ENCODE measurements at regions not wholly inside any gene's neighbourhood (a gene's known extent, or its start where the extent isn't known, plus 50 kb on each side); places are given as distances from the start of the nearest gene placed in this dataset.

- ATAC-seq (no peak), DNase-seq (ENCODE audit: low spot score) (no peak)
Measured at GRCh38 chr10:10658172-10658785, 359.4 kb upstream of the CELF2 start.

GRCh38 chr10:10660054-10660453 lies 357.6 kb upstream of the CELF2 start:
- no peak for DNase-seq (ENCODE audit: low spot score)
- no peak for ATAC-seq

- DNase-seq (ENCODE audit: low spot score) (no peak), ATAC-seq (no peak)
Measured at GRCh38 chr10:10661176-10661575, 356.5 kb upstream of the CELF2 start.

GRCh38 chr10:10662716-10663408 lies 354.8 kb upstream of the CELF2 start:
- ATAC-seq (no peak), DNase-seq (ENCODE audit: low spot score) (no peak)

GRCh38 chr10:10663622-10664021 lies 354.1 kb upstream of the CELF2 start:
- ATAC-seq (no peak), DNase-seq (ENCODE audit: low spot score) (no peak)

- DNase-seq (ENCODE audit: low spot score), result no peak
- no peak for ATAC-seq
Measured at GRCh38 chr10:10665750-10666149, 351.9 kb upstream of the CELF2 start.

GRCh38 chr10:10667466-10667865 lies 350.2 kb upstream of the CELF2 start:
- DNase-seq (ENCODE audit: low spot score) (no peak), ATAC-seq (no peak)

GRCh38 chr10:10676972-10677371 lies 340.7 kb upstream of the CELF2 start:
- no peak for ATAC-seq
- no peak for DNase-seq (ENCODE audit: low spot score)

GRCh38 chr10:10677479-10677878 lies 340.2 kb upstream of the CELF2 start:
- DNase-seq (ENCODE audit: low spot score) (no peak), ATAC-seq (no peak)

- no peak for DNase-seq (ENCODE audit: low spot score)
- no peak for ATAC-seq
Measured at GRCh38 chr10:10680496-10680895, 337.2 kb upstream of the CELF2 start.

- ATAC-seq (no peak), DNase-seq (ENCODE audit: low spot score) (no peak)
Measured at GRCh38 chr10:10684972-10685371, 332.7 kb upstream of the CELF2 start.

GRCh38 chr10:10685566-10685965 lies 332.1 kb upstream of the CELF2 start:
- DNase-seq (ENCODE audit: low spot score), result no peak
- no peak for ATAC-seq

- DNase-seq (ENCODE audit: low spot score) (no peak), ATAC-seq (no peak)
Measured at GRCh38 chr10:10687751-10688150, 329.9 kb upstream of the CELF2 start.

GRCh38 chr10:10699427-10699826 lies 318.2 kb upstream of the CELF2 start:
- DNase-seq (ENCODE audit: low spot score) (no peak), ATAC-seq (no peak)

- no peak for DNase-seq (ENCODE audit: low spot score)
- no peak for ATAC-seq
Measured at GRCh38 chr10:10701084-10701611, 316.5 kb upstream of the CELF2 start.

GRCh38 chr10:10702211-10702610 lies 315.5 kb upstream of the CELF2 start:
- DNase-seq (ENCODE audit: low spot score), result no peak
- ATAC-seq, result no peak

- no peak for DNase-seq (ENCODE audit: low spot score)
- ATAC-seq, result no peak
Measured at GRCh38 chr10:10703382-10703781, 314.3 kb upstream of the CELF2 start.

- ATAC-seq (no peak), DNase-seq (ENCODE audit: low spot score) (no peak)
Measured at GRCh38 chr10:10712155-10712704, 305.4 kb upstream of the CELF2 start.

- no peak for DNase-seq (ENCODE audit: low spot score)
- ATAC-seq, result no peak
Measured at GRCh38 chr10:10714327-10714726, 303.3 kb upstream of the CELF2 start.

- ATAC-seq, result no peak
- DNase-seq (ENCODE audit: low spot score), result no peak
Measured at GRCh38 chr10:10716972-10717371, 300.7 kb upstream of the CELF2 start.

- ATAC-seq (no peak), DNase-seq (ENCODE audit: low spot score) (no peak)
Measured at GRCh38 chr10:10722422-10722821, 295.2 kb upstream of the CELF2 start.

GRCh38 chr10:10725196-10725595 lies 292.5 kb upstream of the CELF2 start:
- no peak for ATAC-seq
- DNase-seq (ENCODE audit: low spot score), result no peak

Data from left lobe of liver (tissue), 2 donors.